PC-3 (cell line): ENCODE measurements at regions not wholly inside any gene's neighbourhood (a gene's known extent, or its start where the extent isn't known, plus 50 kb on each side); places are given as distances from the start of the nearest gene placed in this dataset.
A peak's percentile ranks its signal among the peaks of the same experiment; 100 is the strongest.

Experiments used
- ATAC-seq: fragments of 200-7000 bp; cut with Tn5 transposase; 2 replicates; pipeline ENCODE4 v1.9.1; 2020; ENCODE audit warnings: mild to moderate bottlenecking, moderate library complexity
- BruUV-seq: library from RNA; stranded (reverse); fragments of 400-500 nt; replicated peaks from 2 replicates; lab custom pipeline; 2021; lab: Mats Ljungman, UMichigan
- CTCF ChIA-PET: fragments of 300-600 bp; sonication (Branson Sonifier 250); formaldehyde crosslinking; loops from one replicate; lab custom pipeline; 2022; ENCODE audit warnings: antibody characterized with exemption; lab: Charles Lee
- POLR2A ChIA-PET: fragments of 300-600 bp; sonication (Branson Sonifier 250); formaldehyde crosslinking; loops from one replicate; lab custom pipeline; 2022; ENCODE audit warnings: antibody characterized with exemption; ENCODE audit not compliant: unreplicated experiment; lab: Charles Lee
- DNase-seq: peaks from one replicate; pipeline ENCODE4 v3.0.0-alpha.2; 2015
- H2AFZ ChIP-seq: fragments of 300-600 bp; sonication (generic); 2 replicates; pipeline ENCODE4 v1.6.0; 2016; ENCODE audit warnings: antibody characterized with exemption, low read length
- H3F3A ChIP-seq: fragments of 300-600 bp; sonication (generic); one replicate; pipeline ENCODE4 v1.6.0; 2017; ENCODE audit warnings: antibody characterized with exemption, low read length, control low read depth, mild to moderate bottlenecking; ENCODE audit not compliant: unreplicated experiment
- H3K27ac ChIP-seq: fragments of 300-600 bp; sonication (generic); 2 replicates; pipeline ENCODE4 v1.5.1; 2016; ENCODE audit warnings: mild to moderate bottlenecking, low read length
- H3K27me3 ChIP-seq: fragments of 300-600 bp; sonication (generic); 2 replicates; pipeline ENCODE4 v1.6.1; 2016; ENCODE audit warnings: low read length, mixed read lengths
- H3K36me3 ChIP-seq: fragments of 300-600 bp; sonication (generic); 2 replicates; pipeline ENCODE4 v1.6.1; 2016; ENCODE audit warnings: low read depth, mixed run types, low read length, mixed read lengths
- H3K4me1 ChIP-seq: fragments of 300-600 bp; sonication (generic); 2 replicates; pipeline ENCODE4 v1.5.1; 2016; ENCODE audit warnings: low read length; ENCODE audit not compliant: insufficient read depth
- H3K4me2 ChIP-seq: fragments of 300-600 bp; sonication (generic); 2 replicates; pipeline ENCODE4 v1.6.0; 2016; ENCODE audit warnings: low read length
- H3K4me3 ChIP-seq: fragments of 300-600 bp; sonication (generic); 2 replicates; pipeline ENCODE4 v1.5.1; 2016; ENCODE audit warnings: mild to moderate bottlenecking, low read length, mixed read lengths
- H3K79me2 ChIP-seq: fragments of 300-600 bp; sonication (generic); 2 replicates; pipeline ENCODE4 v1.6.1; 2017; ENCODE audit warnings: low read length, mixed read lengths
- H3K9ac ChIP-seq: fragments of 300-600 bp; sonication (generic); 2 replicates; pipeline ENCODE4 v1.6.0; 2016; ENCODE audit warnings: mild to moderate bottlenecking, low read length
- H3K9me2 ChIP-seq: fragments of 300-600 bp; sonication (generic); replicated peaks from 2 replicates; pipeline ENCODE4 v1.6.1; 2016; ENCODE audit warnings: mixed run types, low read length, mixed read lengths
- H3K9me3 ChIP-seq: fragments of 300-600 bp; sonication (generic); 2 replicates; pipeline ENCODE4 v1.6.1; 2016; ENCODE audit warnings: low read length, mixed read lengths
- H4K20me1 ChIP-seq: fragments of 300-600 bp; sonication (generic); 2 replicates; pipeline ENCODE4 v1.6.1; 2016; ENCODE audit warnings: low read length, mixed read lengths
- CTCF ChIP-seq: fragments of 300-600 bp; sonication (generic); conservative IDR thresholded peaks from 2 replicates; pipeline ENCODE4 v1.5.1; 2017; ENCODE audit warnings: antibody characterized with exemption, low read depth, mild to moderate bottlenecking, low read length
- EZH2 ChIP-seq: fragments of 300-600 bp; sonication (generic); IDR thresholded peaks from one replicate; pipeline ENCODE4 v1.6.1; 2017; ENCODE audit warnings: antibody characterized with exemption, mild to moderate bottlenecking, low read length; ENCODE audit not compliant: unreplicated experiment
- EZH2phosphoT487 ChIP-seq: fragments of 300-600 bp; sonication (generic); IDR thresholded peaks from 2 replicates; pipeline ENCODE4 v1.6.1; 2018; ENCODE audit warnings: mild to moderate bottlenecking, antibody characterized with exemption, low read length, borderline replicate concordance
- intact Hi-C: fragments of 100-400 bp; cut with micrococcal nuclease; formaldehyde crosslinking; loops from 2 replicates; pipeline ENCODE4 v1.9.0; 2023

DNA sequence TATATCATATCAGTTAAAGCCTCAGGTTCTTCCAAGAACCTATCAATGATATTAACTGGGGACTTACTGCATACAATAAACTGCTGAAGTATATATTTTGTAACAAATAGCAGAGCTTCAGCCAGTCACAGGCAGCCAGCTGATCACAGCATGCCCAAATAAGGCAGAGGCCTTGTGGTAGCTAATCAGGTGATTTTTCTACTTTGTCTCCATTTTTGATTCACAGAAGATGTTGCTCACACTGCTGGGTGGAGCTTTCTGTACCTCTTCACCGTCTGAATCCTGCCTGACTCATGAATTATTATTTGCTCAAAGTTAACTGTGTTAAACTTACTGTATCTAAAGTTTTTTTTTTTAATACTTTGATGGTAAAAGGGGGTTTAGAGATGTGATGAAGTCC is 357.4 kb downstream of the PSAT1 start:
- no peaks in the 10 kb centered on the region for H4K20me1 ChIP-seq
- no peak overlapping the region for H2AFZ ChIP-seq
- H3K36me3 ChIP-seq, result no peaks in the 10 kb centered on the region
- DNase-seq (peak; percentile 22), ATAC-seq (peak; percentile 64; the same call in 1 of the 2 replicates)
- H3K4me1 ChIP-seq, result no peaks in the 10 kb centered on the region
- no TSS peak for BruUV-seq
- no peaks in the 10 kb centered on the region for H3K9me3 ChIP-seq
- TF ChIP-seq CTCF (no peak), EZH2phosphoT487 (no peak), EZH2 (no peak)
- H3K27me3 ChIP-seq, result no peaks in the 10 kb centered on the region
- intact Hi-C loops, result no loop called here
- no peaks in the 10 kb centered on the region for H3K9me2 ChIP-seq
- H3K9ac ChIP-seq, result no peak overlapping the region
- CTCF ChIA-PET, result no interaction called here
- POLR2A ChIA-PET, result no interaction called here
- no peak overlapping the region for H3K4me3 ChIP-seq
- no peaks in the 10 kb centered on the region for H3K79me2 ChIP-seq
- no peak overlapping the region for H3K27ac ChIP-seq
- H3F3A ChIP-seq, result no peaks in the 10 kb centered on the region
- H3K4me2 ChIP-seq, result no peak overlapping the region

DNA sequence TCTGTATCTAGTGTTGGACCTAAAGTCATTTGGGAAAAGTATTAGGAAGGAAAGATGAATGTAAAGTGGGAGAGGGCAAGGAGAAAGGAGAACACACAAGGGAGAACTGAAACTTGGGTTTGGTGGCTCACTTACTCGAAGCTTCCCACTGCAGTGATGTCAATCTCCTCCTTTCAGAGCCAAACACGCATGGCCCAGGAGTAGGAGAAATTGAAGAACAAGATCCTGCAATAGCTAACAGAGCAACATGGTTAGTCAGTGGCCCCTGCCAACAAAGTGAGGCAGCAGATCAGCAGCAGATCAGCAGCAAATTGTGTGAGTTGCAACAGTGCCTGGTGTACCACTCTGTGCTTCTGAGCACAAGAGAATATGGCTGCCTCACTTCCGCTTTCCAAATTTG is 366.4 kb downstream of the PSAT1 start:
- Histone ChIP-seq H4K20me1 (no peaks in the 10 kb centered on the region), H3K9me2 (no peaks in the 10 kb centered on the region), H2AFZ (no peak overlapping the region), H3K4me1 (peaks cover 5% of the 10 kb centered on the region), H3K9ac (no peak overlapping the region), H3K36me3 (no peaks in the 10 kb centered on the region), H3K79me2 (no peaks in the 10 kb centered on the region), H3K4me2 (no peak overlapping the region), H3K27ac (no peak overlapping the region), H3K9me3 (no peaks in the 10 kb centered on the region), H3F3A (no peaks in the 10 kb centered on the region), H3K27me3 (no peaks in the 10 kb centered on the region), H3K4me3 (no peak overlapping the region)
- CTCF ChIA-PET, result no interaction called here
- DNase-seq (no peak), ATAC-seq (no peak)
- intact Hi-C loops, result no loop called here
- POLR2A ChIA-PET, result no interaction called here
- no TSS peak for BruUV-seq
- TF ChIP-seq CTCF (no peak), EZH2 (no peak), EZH2phosphoT487 (no peak)

DNA sequence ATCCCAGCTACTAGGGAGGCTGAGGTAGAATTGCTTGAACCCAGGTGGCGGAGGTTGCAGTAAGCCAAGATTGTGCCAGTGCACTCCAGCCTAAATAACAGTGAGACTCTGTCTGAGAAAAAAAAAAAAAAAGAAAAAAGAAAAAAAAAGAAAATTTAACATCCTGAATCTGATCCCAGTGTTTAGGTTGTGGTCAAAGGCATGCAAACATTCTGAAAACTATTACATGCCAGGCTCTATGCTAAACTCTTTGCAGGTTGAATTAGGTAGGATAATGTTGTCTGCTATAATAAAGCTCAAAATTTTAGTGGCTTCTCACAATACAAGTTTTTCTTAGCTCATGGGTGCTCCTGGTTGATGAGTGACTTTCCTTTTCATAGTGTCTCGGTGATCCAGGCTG is 367.4 kb downstream of the PSAT1 start:
- TF ChIP-seq CTCF, result no peak
- CTCF ChIA-PET, result no interaction called here
- H3K79me2 ChIP-seq, result no peaks in the 10 kb centered on the region
- H4K20me1 ChIP-seq, result no peaks in the 10 kb centered on the region
- BruUV-seq, result no TSS peak
- no peaks in the 10 kb centered on the region for H3K27me3 ChIP-seq
- intact Hi-C loops, result no loop called here
- no peak overlapping the region for H2AFZ ChIP-seq
- peaks cover 12% of the 10 kb centered on the region for H3K4me1 ChIP-seq
- no peaks in the 10 kb centered on the region for H3F3A ChIP-seq
- H3K9ac ChIP-seq, result no peak overlapping the region
- ATAC-seq, result no peak
- H3K4me2 ChIP-seq, result no peak overlapping the region
- H3K4me3 ChIP-seq, result no peak overlapping the region
- no peaks in the 10 kb centered on the region for H3K36me3 ChIP-seq
- H3K9me3 ChIP-seq, result no peaks in the 10 kb centered on the region
- H3K27ac ChIP-seq, result no peak overlapping the region
- POLR2A ChIA-PET, result no interaction called here
- DNase-seq, result no peak
- no peaks in the 10 kb centered on the region for H3K9me2 ChIP-seq
